ENCODE measurements at regions not wholly inside any gene's neighbourhood (a gene's known extent, or its start where the extent isn't known, plus 50 kb on each side); places are given as distances from the start of the nearest gene placed in this dataset.

GRCh38 chr2:237244178-237244577 lies 158.5 kb downstream of the COPS8 start:
- H3K36me3 Mint-ChIP-seq, result no peaks in the 10 kb centered on the region
- intact Hi-C loops (cut with micrococcal nuclease), result no loop called here
- ChIA-PET POLR2A (no interaction called here), CTCF (no interaction called here)
- no peak overlapping the region for H3K27ac Mint-ChIP-seq
- no peak for DNase-seq
- peaks cover 5% of the 10 kb centered on the region for H3K27me3 Mint-ChIP-seq
- peaks cover 27% of the 10 kb centered on the region for H3K9me3 Mint-ChIP-seq
- no peaks in the 10 kb centered on the region for H3K4me1 Mint-ChIP-seq (ENCODE audit: low read depth)
- H3K4me3 Mint-ChIP-seq, result no peak overlapping the region

GRCh38 chr2:237244976-237245646 lies 159.4 kb downstream of the COPS8 start:
- POLR2A ChIA-PET, result no interaction called here
- CTCF ChIA-PET, result no interaction called here
- intact Hi-C loops (cut with micrococcal nuclease), result no loop called here

GRCh38 chr2:237250599-237250998 lies 163.4 kb downstream of the COL6A3 start:
- CTCF ChIA-PET, result no interaction called here
- no peaks in the 10 kb centered on the region for H3K36me3 Mint-ChIP-seq

More at GRCh38 chr2:237244976-237245646, 159.4 kb downstream of the COPS8 start:
- no peak overlapping the region for H3K4me3 Mint-ChIP-seq
- no peak for DNase-seq
- H3K27me3 Mint-ChIP-seq, result peaks cover 10% of the 10 kb centered on the region
- H3K9me3 Mint-ChIP-seq, result peaks cover 25% of the 10 kb centered on the region
- no peaks in the 10 kb centered on the region for H3K36me3 Mint-ChIP-seq
- H3K4me1 Mint-ChIP-seq (ENCODE audit: low read depth), result no peaks in the 10 kb centered on the region
- H3K27ac Mint-ChIP-seq, result no peak overlapping the region

GRCh38 chr2:237251986-237252385 lies 162.0 kb downstream of the COL6A3 start:
- no peaks in the 10 kb centered on the region for H3K36me3 Mint-ChIP-seq
- no peak overlapping the region for H3K27ac Mint-ChIP-seq
- peaks cover 21% of the 10 kb centered on the region for H3K27me3 Mint-ChIP-seq
- H3K9me3 Mint-ChIP-seq, result no peaks in the 10 kb centered on the region
- H3K4me3 Mint-ChIP-seq, result no peak overlapping the region
- CTCF ChIA-PET, result no interaction called here
- no peaks in the 10 kb centered on the region for H3K4me1 Mint-ChIP-seq (ENCODE audit: low read depth)
- POLR2A ChIA-PET, result no interaction called here
- intact Hi-C loops (cut with micrococcal nuclease), result no loop called here
- no peak for DNase-seq

More at GRCh38 chr2:237250599-237250998, 163.4 kb downstream of the COL6A3 start:
- no peak overlapping the region for H3K27ac Mint-ChIP-seq
- no peak overlapping the region for H3K4me3 Mint-ChIP-seq
- DNase-seq, result no peak
- H3K4me1 Mint-ChIP-seq (ENCODE audit: low read depth), result no peaks in the 10 kb centered on the region
- intact Hi-C loops (cut with micrococcal nuclease), result no loop called here
- H3K27me3 Mint-ChIP-seq, result peaks cover 18% of the 10 kb centered on the region
- POLR2A ChIA-PET, result no interaction called here
- no peaks in the 10 kb centered on the region for H3K9me3 Mint-ChIP-seq

- ChIA-PET CTCF (interaction anchor here (0.6 kb wide), 1 partner anchor 242 kb away, joined by 3 read pairs; no protein-coding TSS in a partner anchor), POLR2A (no interaction called here)
- Mint-ChIP-seq H3K27me3 (peaks cover 21% of the 10 kb centered on the region), H3K27ac (no peak overlapping the region), H3K4me3 (no peak overlapping the region), H3K36me3 (no peaks in the 10 kb centered on the region), H3K9me3 (no peaks in the 10 kb centered on the region), H3K4me1 (ENCODE audit: low read depth) (peaks cover 2% of the 10 kb centered on the region)
- intact Hi-C loops (cut with micrococcal nuclease), result no loop called here
- no peak for DNase-seq
These were observed 160.8 kb downstream of the COL6A3 start for GRCh38 chr2:237253046-237253702.

GRCh38 chr2:237254369-237254861 lies 159.5 kb downstream of the COL6A3 start:
- Mint-ChIP-seq H3K27ac (no peak overlapping the region), H3K27me3 (peaks cover 20% of the 10 kb centered on the region), H3K4me3 (no peak overlapping the region), H3K36me3 (no peaks in the 10 kb centered on the region), H3K4me1 (ENCODE audit: low read depth) (peaks cover 2% of the 10 kb centered on the region), H3K9me3 (no peaks in the 10 kb centered on the region)
- intact Hi-C loops (cut with micrococcal nuclease), result no loop called here
- no peak for DNase-seq
- ChIA-PET POLR2A (no interaction called here), CTCF (interaction anchor here (0.7 kb wide), 1 partner anchor 101 kb away, joined by 4 read pairs; no protein-coding TSS in a partner anchor)

- H3K4me1 Mint-ChIP-seq (ENCODE audit: low read depth), result peaks cover 2% of the 10 kb centered on the region
- H3K27ac Mint-ChIP-seq, result no peak overlapping the region
- intact Hi-C loops (cut with micrococcal nuclease), result no loop called here
- H3K4me3 Mint-ChIP-seq, result no peak overlapping the region
- no peaks in the 10 kb centered on the region for H3K9me3 Mint-ChIP-seq
- peaks cover 17% of the 10 kb centered on the region for H3K27me3 Mint-ChIP-seq
- no peaks in the 10 kb centered on the region for H3K36me3 Mint-ChIP-seq
- DNase-seq, result no peak
- POLR2A ChIA-PET, result no interaction called here
- CTCF ChIA-PET, result interaction anchor here (0.7 kb wide), 1 partner anchor 102 kb away, joined by 4 read pairs; no protein-coding TSS in a partner anchor
These were observed 158.9 kb downstream of the COL6A3 start for GRCh38 chr2:237254911-237255578.

GRCh38 chr2:237256887-237257286 lies 157.1 kb downstream of the COL6A3 start:
- no peak for DNase-seq
- POLR2A ChIA-PET, result no interaction called here
- intact Hi-C loops (cut with micrococcal nuclease), result no loop called here
- CTCF ChIA-PET, result interaction anchor here (1.0 kb wide), 1 partner anchor 256 kb away, joined by 3 read pairs; no protein-coding TSS in a partner anchor
- Mint-ChIP-seq H3K4me1 (ENCODE audit: low read depth) (peaks cover 2% of the 10 kb centered on the region), H3K4me3 (no peak overlapping the region), H3K36me3 (no peaks in the 10 kb centered on the region), H3K27ac (no peak overlapping the region), H3K27me3 (peaks cover 15% of the 10 kb centered on the region), H3K9me3 (no peaks in the 10 kb centered on the region)

- peaks cover 14% of the 10 kb centered on the region for H3K27me3 Mint-ChIP-seq
- H3K4me3 Mint-ChIP-seq, result no peak overlapping the region
- no peak overlapping the region for H3K27ac Mint-ChIP-seq
- no peak for DNase-seq
- no peaks in the 10 kb centered on the region for H3K9me3 Mint-ChIP-seq
- intact Hi-C loops (cut with micrococcal nuclease), result no loop called here
- ChIA-PET CTCF (no interaction called here), POLR2A (no interaction called here)
- H3K4me1 Mint-ChIP-seq (ENCODE audit: low read depth), result peaks cover 2% of the 10 kb centered on the region
- H3K36me3 Mint-ChIP-seq, result no peaks in the 10 kb centered on the region
These were observed 156.5 kb downstream of the COL6A3 start for GRCh38 chr2:237257471-237257951.

- Mint-ChIP-seq H3K9me3 (no peaks in the 10 kb centered on the region), H3K36me3 (no peaks in the 10 kb centered on the region), H3K27ac (no peak overlapping the region), H3K4me3 (no peak overlapping the region), H3K27me3 (peaks cover 14% of the 10 kb centered on the region), H3K4me1 (ENCODE audit: low read depth) (peaks cover 2% of the 10 kb centered on the region)
- intact Hi-C loops (cut with micrococcal nuclease), result no loop called here
- POLR2A ChIA-PET, result no interaction called here
- no peak for DNase-seq
- CTCF ChIA-PET, result no interaction called here
These were observed 155.8 kb downstream of the COL6A3 start for GRCh38 chr2:237258116-237258515.

- CTCF ChIA-PET, result no interaction called here
- Mint-ChIP-seq H3K27me3 (peaks cover 14% of the 10 kb centered on the region), H3K27ac (no peak overlapping the region), H3K4me3 (no peak overlapping the region), H3K4me1 (ENCODE audit: low read depth) (peaks cover 2% of the 10 kb centered on the region), H3K9me3 (no peaks in the 10 kb centered on the region), H3K36me3 (no peaks in the 10 kb centered on the region)
- no peak for DNase-seq
- POLR2A ChIA-PET, result no interaction called here
- intact Hi-C loops (cut with micrococcal nuclease), result no loop called here
These were observed 155.3 kb downstream of the COL6A3 start for GRCh38 chr2:237258615-237259014.

GRCh38 chr2:237259201-237259600 lies 154.8 kb downstream of the COL6A3 start:
- no peaks in the 10 kb centered on the region for H3K9me3 Mint-ChIP-seq
- H3K27me3 Mint-ChIP-seq, result peaks cover 14% of the 10 kb centered on the region
- DNase-seq, result no peak
- intact Hi-C loops (cut with micrococcal nuclease), result no loop called here
- H3K27ac Mint-ChIP-seq, result no peak overlapping the region
- ChIA-PET POLR2A (no interaction called here), CTCF (no interaction called here)
- no peak overlapping the region for H3K4me3 Mint-ChIP-seq
- H3K36me3 Mint-ChIP-seq, result no peaks in the 10 kb centered on the region
- H3K4me1 Mint-ChIP-seq (ENCODE audit: low read depth), result peaks cover 2% of the 10 kb centered on the region
